CD4-positive, alpha-beta T cell treated with Interleukin-1 beta for 1 hour (primary cell): ENCODE measurements at regions not wholly inside any gene's neighbourhood (a gene's known extent, or its start where the extent isn't known, plus 50 kb on each side); places are given as distances from the start of the nearest gene placed in this dataset.

Source experiments
- DNase-seq, 2 donors: peaks; one replicate each; pipeline ENCODE4 v3.0.0-alpha.2; 2020 to 2022

DNA sequence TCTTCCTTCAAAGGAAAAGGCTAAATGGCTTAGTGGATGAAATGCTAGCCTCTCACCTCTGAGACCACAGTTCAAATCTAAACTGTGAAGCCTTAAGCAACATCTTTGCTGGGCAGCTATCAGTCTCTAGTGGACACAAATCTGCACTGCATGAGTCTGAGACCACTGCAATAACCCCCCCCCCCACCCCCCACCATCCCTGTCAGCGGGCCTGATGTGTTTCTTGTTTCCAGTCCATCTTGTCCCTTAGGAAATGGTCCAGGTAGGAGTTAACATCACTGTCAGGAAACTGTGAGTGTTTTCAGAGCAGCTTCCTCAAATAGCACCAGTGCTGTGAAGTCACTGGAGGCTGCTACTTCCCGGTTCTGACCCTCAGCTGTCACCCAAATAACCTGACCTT, 140.6 kb upstream of the TMCO5A start:
- no peak for DNase-seq

- DNase-seq, result no peak
These were observed 139.5 kb upstream of the TMCO5A start for GRCh38 chr15:37794947-37795346.

DNA sequence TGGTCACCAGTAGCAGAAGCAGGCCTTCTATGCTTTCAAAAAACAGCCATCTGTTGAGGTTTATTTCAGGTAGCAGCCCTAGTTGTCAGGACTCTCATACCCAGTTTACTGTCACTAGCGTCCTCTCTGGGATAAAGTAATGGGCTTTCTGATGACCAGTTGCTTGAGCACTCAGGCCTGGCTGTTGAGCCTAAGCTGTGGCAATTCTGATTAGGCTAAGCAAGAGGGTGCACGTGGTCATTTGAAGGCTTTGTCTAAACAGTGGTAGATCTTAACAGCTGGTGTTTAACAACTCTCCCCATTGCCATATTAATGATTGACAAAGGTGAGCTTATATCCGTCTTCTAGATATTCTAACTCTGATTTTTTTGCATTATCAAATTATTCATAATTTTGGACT, 132.9 kb upstream of the TMCO5A start:
- DNase-seq, result no peak

GRCh38 chr15:37806808-37807207, 127.6 kb upstream of the TMCO5A start:
- DNase-seq, result no peak

DNA sequence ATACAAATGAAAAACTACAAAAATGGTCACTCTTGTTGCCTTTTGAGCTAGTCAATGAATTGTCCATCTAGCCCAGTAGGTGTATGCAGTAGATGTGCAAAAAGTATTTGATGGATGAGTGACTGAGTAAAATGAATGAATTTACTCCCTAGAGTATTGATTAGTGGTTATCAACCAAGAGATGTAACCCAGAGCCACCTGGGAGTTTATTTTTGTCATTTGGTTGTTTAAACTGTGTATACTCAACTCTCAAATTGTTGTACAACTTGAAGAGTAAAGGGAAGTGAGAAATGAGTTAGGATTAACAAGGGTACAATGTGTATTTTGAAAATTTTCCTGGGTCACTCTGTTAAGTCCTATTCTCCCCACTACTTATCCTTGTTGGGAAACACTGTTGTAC, 124.1 kb upstream of the TMCO5A start:
- no peak for DNase-seq

- no peak for DNase-seq
These were observed 121.1 kb upstream of the TMCO5A start for GRCh38 chr15:37813306-37813705.

DNA sequence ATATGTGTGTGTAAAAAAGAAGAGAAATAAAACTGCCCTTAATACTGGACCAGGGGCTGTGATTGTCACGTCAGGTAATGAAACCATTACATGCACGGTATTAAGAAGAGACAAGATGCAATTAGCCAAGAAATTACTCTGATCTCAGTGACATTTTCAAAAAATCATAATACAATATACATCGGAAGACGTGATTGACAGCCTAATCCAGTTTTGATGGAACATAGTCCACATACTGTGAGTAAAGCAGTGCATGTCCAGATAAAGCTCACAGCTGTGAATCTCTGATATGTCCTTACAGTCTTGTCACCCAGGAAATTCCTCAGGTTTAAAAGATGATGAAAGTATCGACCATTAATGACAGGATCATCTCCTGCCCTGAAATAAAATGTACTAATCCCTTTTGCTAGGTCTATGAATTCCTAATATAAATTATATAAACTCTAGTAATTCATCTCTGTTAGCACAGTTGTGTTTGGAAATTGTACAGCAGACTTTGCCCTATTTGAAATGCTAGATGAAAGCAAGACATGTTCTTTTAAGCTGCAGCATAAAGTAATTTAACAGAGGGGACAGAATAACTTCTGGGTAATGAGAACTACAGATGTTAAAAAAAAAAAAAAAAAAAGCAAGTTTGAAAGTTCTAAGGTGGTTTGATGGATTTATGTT, 119.5 kb upstream of the TMCO5A start:
- DNase-seq, result no peak

DNA sequence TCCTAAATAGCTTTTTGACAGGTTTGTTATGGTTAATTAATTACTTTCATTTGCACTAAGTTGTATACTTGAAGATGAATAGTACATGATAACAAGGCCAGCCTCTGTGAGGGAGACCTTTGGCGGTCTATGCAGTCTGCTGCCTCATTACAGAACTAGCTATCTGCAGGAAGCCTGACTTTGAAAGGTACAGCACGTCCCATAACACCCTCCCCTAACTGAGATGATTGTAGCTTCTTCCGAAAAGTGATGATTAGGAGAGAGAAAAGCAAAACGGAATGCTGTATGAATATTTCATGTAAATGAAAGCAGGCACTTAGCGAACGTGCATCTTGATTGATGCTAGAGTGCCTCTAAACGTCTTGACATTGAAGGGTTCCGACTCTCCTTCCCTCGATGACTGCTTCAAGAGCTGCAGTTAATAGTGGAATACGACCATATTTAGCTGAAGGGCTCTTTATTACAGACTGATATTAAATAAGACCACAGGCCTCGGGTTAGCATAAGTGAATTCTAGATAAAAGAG, 116.2 kb upstream of the TMCO5A start:
- no peak for DNase-seq

- DNase-seq, result no peak
These were observed 115.2 kb upstream of the TMCO5A start for GRCh38 chr15:37819191-37819590.

DNA sequence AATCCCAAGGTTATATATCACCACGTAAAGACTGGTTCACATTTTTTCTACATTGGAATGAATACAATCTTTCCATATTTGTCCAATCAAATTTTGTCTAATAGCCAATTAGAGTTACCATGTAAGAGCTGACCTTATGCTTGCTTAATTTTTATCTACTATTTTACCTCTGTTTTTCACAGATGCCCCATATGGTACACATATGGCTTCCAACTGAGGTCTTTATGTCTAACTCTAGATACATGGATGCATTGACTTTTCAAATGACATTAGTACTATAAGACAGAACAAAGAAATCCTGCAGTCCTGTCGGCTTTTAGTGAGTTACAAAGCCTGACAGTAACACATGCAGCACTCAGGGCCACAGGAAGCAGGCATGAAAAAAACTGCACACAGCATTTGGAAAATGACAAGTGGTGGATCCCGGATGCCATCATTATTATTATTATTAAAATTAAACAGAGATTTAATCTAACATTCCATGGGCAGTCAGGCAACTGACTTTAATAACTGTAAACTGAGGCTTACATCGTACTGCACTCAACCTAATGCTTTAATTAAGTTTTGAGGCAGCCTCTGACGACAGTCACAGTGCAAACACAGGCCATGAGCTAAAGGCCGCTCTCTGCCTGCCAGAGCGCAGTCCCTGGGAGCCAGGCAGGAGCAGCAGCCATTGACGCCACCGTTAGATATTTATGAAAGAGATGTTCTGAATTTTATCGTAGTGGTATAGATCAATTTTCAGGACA, 113.9 kb upstream of the TMCO5A start:
- DNase-seq, result no peak

GRCh38 chr15:37823601-37824275, 110.7 kb upstream of the TMCO5A start:
- no peak for DNase-seq

DNA sequence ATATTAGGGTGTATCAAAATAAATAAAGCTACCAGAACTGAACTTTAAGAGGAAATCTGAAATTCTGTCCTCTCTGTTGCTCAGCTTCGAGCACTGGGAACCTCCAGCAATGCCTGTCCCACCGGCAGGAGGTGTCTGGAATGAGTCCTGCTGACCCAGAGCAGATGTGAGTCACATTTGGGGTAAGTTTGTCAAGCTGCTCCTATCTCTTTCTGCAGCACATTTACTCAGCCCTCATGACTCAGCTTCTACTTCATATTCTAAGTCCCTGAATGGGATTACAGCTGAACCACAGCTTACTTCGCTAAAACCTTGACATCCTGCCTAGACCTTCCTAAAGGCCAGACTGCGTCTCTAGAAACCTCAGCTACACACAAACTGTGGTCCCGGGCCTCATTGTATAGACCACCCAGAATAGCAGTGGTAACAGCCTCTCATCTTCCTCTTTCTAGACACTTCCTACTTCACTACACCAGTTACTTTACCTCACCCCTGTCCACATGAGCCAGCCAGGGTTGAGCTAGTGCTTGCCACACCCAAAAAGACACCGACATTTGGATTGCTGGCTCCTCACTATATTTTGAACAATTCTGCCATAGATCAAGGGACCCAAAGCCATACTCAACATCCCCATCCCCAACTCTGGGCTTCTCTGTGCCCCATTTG, 109.6 kb upstream of the TMCO5A start:
- no peak for DNase-seq

DNA sequence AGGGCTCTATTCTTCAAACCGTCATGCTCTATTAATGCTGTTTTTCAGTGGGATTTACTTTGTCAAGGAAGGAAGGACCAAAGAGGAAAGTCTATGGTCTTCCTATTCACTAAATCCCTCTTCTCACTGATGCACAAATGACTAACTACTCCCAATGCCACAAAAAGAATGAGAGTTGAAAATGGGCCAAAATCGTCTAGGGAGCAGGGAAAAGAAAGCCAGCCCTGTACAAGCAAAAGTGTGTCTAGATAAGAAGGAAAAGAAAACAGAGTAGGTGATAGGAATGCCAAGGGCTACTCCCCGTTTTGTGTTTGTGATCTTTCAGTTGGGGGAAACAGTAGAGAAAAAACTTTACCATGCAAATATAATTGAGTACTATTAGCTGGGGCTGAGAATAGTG, 97.2 kb upstream of the TMCO5A start:
- no peak for DNase-seq

GRCh38 chr15:37847776-37848175, 86.7 kb upstream of the TMCO5A start:
- no peak for DNase-seq

GRCh38 chr15:37856109-37856508, 78.3 kb upstream of the TMCO5A start:
- DNase-seq, result no peak

DNA sequence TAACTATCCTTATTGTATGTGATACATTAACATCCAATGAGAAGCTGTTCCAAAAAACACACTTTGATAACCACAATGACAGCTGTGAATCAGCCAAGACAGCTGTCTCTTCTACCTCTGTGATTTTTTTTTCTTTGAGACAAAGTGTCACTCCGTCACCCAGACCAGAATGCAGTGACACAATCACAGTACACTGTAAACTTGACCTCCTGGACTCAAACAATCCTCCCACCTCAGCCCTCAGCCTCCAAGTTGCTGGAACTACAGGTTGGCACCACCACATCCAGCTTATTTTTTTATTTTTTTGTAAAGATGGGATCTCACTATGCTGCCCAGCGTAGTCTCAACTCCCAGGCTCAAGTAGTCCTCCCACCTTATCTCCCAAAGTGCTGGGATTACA, 73.5 kb upstream of the TMCO5A start:
- DNase-seq, result no peak

GRCh38 chr15:37865687-37866086, 68.8 kb upstream of the TMCO5A start:
- no peak for DNase-seq

DNA sequence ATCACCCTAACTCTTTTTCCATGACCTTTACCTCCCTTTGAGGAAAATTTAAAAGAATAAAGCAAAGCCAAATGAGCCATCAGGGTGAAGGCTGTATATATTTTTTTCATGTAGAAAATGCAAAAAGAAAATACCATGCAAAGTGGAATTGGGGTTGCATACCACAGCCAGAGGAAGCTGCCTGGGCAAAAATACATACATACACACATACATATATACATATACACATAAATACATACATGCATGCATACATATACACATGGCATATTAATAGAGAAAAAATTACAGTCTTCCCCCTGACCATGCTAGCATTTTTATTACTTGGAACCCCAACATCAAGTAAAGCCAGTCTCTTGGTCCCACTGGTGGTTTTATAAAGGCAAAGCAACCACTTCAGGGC, 63.7 kb upstream of the TMCO5A start:
- DNase-seq, result no peak

DNA sequence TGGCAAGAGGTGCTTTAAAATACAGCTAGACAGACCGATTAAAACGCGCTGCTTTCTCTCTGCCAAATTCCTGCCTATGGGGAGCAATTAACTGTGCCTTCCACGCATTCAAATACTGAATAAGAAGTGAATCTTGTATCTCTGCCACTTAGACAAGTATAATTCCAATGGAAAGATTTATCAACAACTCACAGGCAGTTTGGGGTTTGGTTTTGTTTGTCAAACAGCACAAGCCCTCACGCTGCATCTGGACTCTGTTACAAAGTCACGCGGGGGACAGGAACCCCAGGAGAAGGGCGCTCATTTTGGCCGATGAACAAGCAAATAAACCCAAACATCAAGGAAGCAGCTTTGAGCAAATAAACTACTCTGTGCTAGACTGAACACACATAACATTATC, 61.8 kb upstream of the TMCO5A start:
- no peak for DNase-seq

GRCh38 chr15:37873336-37873735, 61.1 kb upstream of the TMCO5A start:
- no peak for DNase-seq

DNA sequence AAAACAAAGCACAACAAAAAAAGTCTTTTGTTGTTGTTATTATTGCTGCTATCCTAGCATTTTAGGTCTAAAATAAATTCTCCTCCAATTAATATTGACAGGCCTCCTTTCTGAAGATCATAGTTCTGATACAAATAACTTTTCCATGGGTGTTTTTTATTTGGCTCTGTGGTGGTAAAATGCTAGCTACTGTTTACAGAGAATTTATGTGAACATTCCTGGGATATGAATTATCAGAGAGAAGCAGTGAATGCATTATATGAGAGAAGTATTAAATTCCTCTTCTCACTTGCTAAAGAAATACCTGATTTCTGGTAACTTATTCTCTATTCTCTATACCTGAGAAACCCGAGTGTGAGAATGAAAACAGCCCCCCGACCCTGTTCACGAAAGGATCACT, 57.5 kb upstream of the TMCO5A start:
- DNase-seq, result no peak

DNA sequence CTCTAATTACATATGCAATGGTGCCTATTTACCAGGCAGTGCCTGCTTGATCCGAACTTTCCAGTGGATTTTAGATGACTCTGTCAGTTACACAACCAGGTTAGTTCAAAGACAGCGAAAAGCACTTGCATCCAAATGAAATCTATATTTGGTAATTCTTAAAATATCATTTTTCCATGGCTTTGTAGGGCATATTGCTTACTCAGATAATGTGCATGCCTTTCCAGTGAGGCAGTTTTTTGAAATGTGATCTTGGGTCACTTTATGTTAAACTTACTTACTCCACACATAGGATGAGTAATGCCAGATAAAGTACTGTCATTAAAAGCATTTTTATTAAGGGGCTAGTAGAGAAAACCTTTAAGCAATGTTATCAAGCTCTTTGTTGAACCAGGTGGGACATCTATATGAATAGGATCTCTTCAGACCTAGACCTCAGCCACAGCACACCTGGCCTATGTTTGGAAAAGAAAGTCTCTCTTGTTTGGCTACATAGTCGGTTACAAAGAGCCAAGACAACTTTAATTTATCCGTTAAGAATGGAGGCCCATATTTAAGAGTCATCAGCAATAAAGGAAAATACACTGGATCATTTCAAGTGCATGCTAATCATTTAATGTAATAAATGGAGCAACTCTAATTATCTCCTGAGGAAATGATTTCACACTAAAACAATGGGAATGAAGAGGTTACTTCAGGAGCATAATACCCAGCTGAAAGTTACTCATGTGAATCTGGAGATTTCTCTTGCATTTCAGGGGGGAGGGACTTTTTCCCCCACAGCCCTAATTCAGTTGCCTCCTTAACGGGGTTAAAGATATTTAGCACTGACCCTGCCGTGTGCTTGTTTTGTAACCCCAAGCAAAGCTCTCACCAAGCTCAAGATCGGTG, 56.3 kb upstream of the TMCO5A start:
- DNase-seq, result no peak
